ENCODE measurements at regions not wholly inside any gene's neighbourhood (a gene's known extent, or its start where the extent isn't known, plus 50 kb on each side); places are given as distances from the start of the nearest gene placed in this dataset.
A peak's percentile ranks its signal among the peaks of the same experiment; 100 is the strongest.

GRCh38 chr3:194256040-194256945, 94.8 kb downstream of the CPN2 start:
- peak in 1 of 2 donors; percentile 70 for DNase-seq (ENCODE audit: extremely low spot score in 2 of 2)
- no peak overlapping the region for H3K4me3 ChIP-seq
- H3K27ac ChIP-seq: no peak overlapping the region
- peaks cover 1% of the 10 kb centered on the region for H3K4me1 ChIP-seq
- H3K36me3 ChIP-seq: no peaks in the 10 kb centered on the region
- intact Hi-C loops (cut with DNase I): no loop called here
- H3K27me3 ChIP-seq: no peaks in the 10 kb centered on the region
- TF ChIP-seq POLR2AphosphoS5 (IDR thresholded peaks at IDR 0.05; ENCODE audit: insufficient read depth in 1 of 2, low read depth in 1 of 2) (no peak), CTCF (IDR thresholded peaks at IDR 0.05) (no peak), POLR2A (IDR thresholded peaks at IDR 0.05) (no peak)
- H3K9me3 ChIP-seq: no peaks in the 10 kb centered on the region

GRCh38 chr3:194257151-194257621, 93.9 kb downstream of the CPN2 start:
- Histone ChIP-seq H3K9me3 (no peaks in the 10 kb centered on the region), H3K4me3 (no peak overlapping the region), H3K36me3 (no peaks in the 10 kb centered on the region), H3K27ac (no peak overlapping the region), H3K4me1 (no peaks in the 10 kb centered on the region), H3K27me3 (no peaks in the 10 kb centered on the region)
- peak in 1 of 2 donors; percentile 52 for DNase-seq (ENCODE audit: extremely low spot score in 2 of 2)
- TF ChIP-seq CTCF (IDR thresholded peaks at IDR 0.05): no peak
- no peak for TF ChIP-seq POLR2AphosphoS5 (IDR thresholded peaks at IDR 0.05; ENCODE audit: insufficient read depth in 1 of 2, low read depth in 1 of 2)
- no peak for TF ChIP-seq POLR2A (IDR thresholded peaks at IDR 0.05)
- intact Hi-C loops (cut with DNase I): no loop called here

- H3K4me3 ChIP-seq: no peak overlapping the region
- H3K9me3 ChIP-seq: no peaks in the 10 kb centered on the region
- TF ChIP-seq CTCF (IDR thresholded peaks at IDR 0.05): no peak
- no peak for TF ChIP-seq POLR2A (IDR thresholded peaks at IDR 0.05)
- no peak for TF ChIP-seq POLR2AphosphoS5 (IDR thresholded peaks at IDR 0.05; ENCODE audit: insufficient read depth in 1 of 2, low read depth in 1 of 2)
- no peaks in the 10 kb centered on the region for H3K4me1 ChIP-seq
- H3K36me3 ChIP-seq: no peaks in the 10 kb centered on the region
- H3K27me3 ChIP-seq: no peaks in the 10 kb centered on the region
- intact Hi-C loops (cut with DNase I): no loop called here
- no peak overlapping the region for H3K27ac ChIP-seq
- DNase-seq (ENCODE audit: extremely low spot score in 2 of 2): peak in 1 of 2 donors; percentile 7
Observed at GRCh38 chr3:194257916-194258668, 93.0 kb downstream of the CPN2 start.

GRCh38 chr3:194259982-194260766, 91.0 kb downstream of the CPN2 start:
- peaks cover 4% of the 10 kb centered on the region for H3K4me1 ChIP-seq
- H3K9me3 ChIP-seq: no peaks in the 10 kb centered on the region
- TF ChIP-seq POLR2A (IDR thresholded peaks at IDR 0.05) (no peak), POLR2AphosphoS5 (IDR thresholded peaks at IDR 0.05; ENCODE audit: insufficient read depth in 1 of 2, low read depth in 1 of 2) (no peak), CTCF (IDR thresholded peaks at IDR 0.05) (no peak)
- no peaks in the 10 kb centered on the region for H3K36me3 ChIP-seq
- H3K27me3 ChIP-seq: no peaks in the 10 kb centered on the region
- DNase-seq (ENCODE audit: extremely low spot score in 2 of 2): peak; percentile 14 to 75
- intact Hi-C loops (cut with DNase I): no loop called here
- H3K27ac ChIP-seq: no peak overlapping the region
- H3K4me3 ChIP-seq: no peak overlapping the region

Measured in vagina (tissue), 2 donors.